Posterior vena cava (tissue), 2 donors: ENCODE measurements at regions not wholly inside any gene's neighbourhood (a gene's known extent, or its start where the extent isn't known, plus 50 kb on each side); places are given as distances from the start of the nearest gene placed in this dataset.

ENCODE experiments used
- DNase-seq: peaks from one replicate; pipeline ENCODE4 v3.0.0-alpha.2; 2020; ENCODE audit warnings: low spot score
- intact Hi-C, 2 donors: fragments of 100-400 bp; cut with DNase I; formaldehyde crosslinking; loops; one replicate each; pipeline versions ENCODE4 v1.14.1 to v1.14.2; 2022 to 2023
- donor health status: DM: yes; HTN: yes; CAD: no.
- donor health status: DM: yes; HTN: yes; CAD: no.

- intact Hi-C loops, result no loop called here
- DNase-seq, result no peak
Observed at GRCh38 chr21:41108668-41109585, 59.0 kb upstream of the BACE2 start.

GRCh38 chr21:41110161-41110560, 57.8 kb upstream of the BACE2 start:
- DNase-seq, result no peak
- intact Hi-C loops, result no loop called here

- intact Hi-C loops, result no loop called here
- DNase-seq, result no peak
Observed at GRCh38 chr21:41110664-41111063, 57.3 kb upstream of the BACE2 start.

GRCh38 chr21:41111681-41112080, 56.3 kb upstream of the BACE2 start:
- intact Hi-C loops, result no loop called here
- no peak for DNase-seq

- DNase-seq, result no peak
- intact Hi-C loops, result no loop called here
Observed at GRCh38 chr21:41112740-41113692, 54.9 kb upstream of the BACE2 start.

GRCh38 chr21:41115851-41116250, 52.1 kb upstream of the BACE2 start:
- intact Hi-C loops, result no loop called here
- no peak for DNase-seq
